HepG2 (cell line): ENCODE measurements at regions not wholly inside any gene's neighbourhood (a gene's known extent, or its start where the extent isn't known, plus 50 kb on each side); places are given as distances from the start of the nearest gene placed in this dataset.

Experiments
- FOXP4 ChIP-seq: sonication (generic); formaldehyde crosslinking; IDR thresholded peaks from 2 replicates; pipeline ENCODE4 v1.4.0; 2020; ENCODE audit warnings: missing genetic modification reagents
- FUBP1 ChIP-seq: sonication (generic); formaldehyde crosslinking; IDR thresholded peaks from 2 replicates; pipeline ENCODE4 v1.5.1; 2020; ENCODE audit warnings: missing genetic modification reagents, mild to moderate bottlenecking, borderline replicate concordance
- ZNF362 ChIP-seq: sonication (generic); formaldehyde crosslinking; IDR thresholded peaks from 2 replicates; pipeline ENCODE4 v1.4.0; 2020; ENCODE audit warnings: missing genetic modification reagents, mild to moderate bottlenecking, borderline replicate concordance
- ZNF616 ChIP-seq: sonication (generic); formaldehyde crosslinking; IDR thresholded peaks from 2 replicates; pipeline ENCODE4 v1.5.0; 2020; ENCODE audit warnings: low read depth, mild to moderate bottlenecking, missing genetic modification reagents
- TF ChIP-seq, protein P1 (sequence below): sonication (generic); formaldehyde crosslinking; IDR thresholded peaks from 2 replicates; pipeline ENCODE4 v1.4.0; 2020; ENCODE audit warnings: mild to moderate bottlenecking, missing genetic modification reagents
- TF ChIP-seq, protein P2 (sequence below): sonication (generic); formaldehyde crosslinking; IDR thresholded peaks from 2 replicates; pipeline ENCODE4 v1.8.0; 2023; ENCODE audit warnings: mild to moderate bottlenecking, missing genetic modification reagents
- TF ChIP-seq, protein P3 (sequence below): sonication (generic); formaldehyde crosslinking; IDR thresholded peaks from 2 replicates; pipeline ENCODE4 v1.8.1; 2023; ENCODE audit warnings: missing genetic modification reagents, inconsistent platforms, borderline replicate concordance

- TF ChIP-seq, protein P1, sequence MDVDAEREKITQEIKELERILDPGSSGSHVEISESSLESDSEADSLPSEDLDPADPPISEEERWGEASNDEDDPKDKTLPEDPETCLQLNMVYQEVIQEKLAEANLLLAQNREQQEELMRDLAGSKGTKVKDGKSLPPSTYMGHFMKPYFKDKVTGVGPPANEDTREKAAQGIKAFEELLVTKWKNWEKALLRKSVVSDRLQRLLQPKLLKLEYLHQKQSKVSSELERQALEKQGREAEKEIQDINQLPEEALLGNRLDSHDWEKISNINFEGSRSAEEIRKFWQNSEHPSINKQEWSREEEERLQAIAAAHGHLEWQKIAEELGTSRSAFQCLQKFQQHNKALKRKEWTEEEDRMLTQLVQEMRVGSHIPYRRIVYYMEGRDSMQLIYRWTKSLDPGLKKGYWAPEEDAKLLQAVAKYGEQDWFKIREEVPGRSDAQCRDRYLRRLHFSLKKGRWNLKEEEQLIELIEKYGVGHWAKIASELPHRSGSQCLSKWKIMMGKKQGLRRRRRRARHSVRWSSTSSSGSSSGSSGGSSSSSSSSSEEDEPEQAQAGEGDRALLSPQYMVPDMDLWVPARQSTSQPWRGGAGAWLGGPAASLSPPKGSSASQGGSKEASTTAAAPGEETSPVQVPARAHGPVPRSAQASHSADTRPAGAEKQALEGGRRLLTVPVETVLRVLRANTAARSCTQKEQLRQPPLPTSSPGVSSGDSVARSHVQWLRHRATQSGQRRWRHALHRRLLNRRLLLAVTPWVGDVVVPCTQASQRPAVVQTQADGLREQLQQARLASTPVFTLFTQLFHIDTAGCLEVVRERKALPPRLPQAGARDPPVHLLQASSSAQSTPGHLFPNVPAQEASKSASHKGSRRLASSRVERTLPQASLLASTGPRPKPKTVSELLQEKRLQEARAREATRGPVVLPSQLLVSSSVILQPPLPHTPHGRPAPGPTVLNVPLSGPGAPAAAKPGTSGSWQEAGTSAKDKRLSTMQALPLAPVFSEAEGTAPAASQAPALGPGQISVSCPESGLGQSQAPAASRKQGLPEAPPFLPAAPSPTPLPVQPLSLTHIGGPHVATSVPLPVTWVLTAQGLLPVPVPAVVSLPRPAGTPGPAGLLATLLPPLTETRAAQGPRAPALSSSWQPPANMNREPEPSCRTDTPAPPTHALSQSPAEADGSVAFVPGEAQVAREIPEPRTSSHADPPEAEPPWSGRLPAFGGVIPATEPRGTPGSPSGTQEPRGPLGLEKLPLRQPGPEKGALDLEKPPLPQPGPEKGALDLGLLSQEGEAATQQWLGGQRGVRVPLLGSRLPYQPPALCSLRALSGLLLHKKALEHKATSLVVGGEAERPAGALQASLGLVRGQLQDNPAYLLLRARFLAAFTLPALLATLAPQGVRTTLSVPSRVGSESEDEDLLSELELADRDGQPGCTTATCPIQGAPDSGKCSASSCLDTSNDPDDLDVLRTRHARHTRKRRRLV (CRISPR knock-in tag): no peak
- no peak for TF ChIP-seq ZNF616 (CRISPR knock-in tag)
- TF ChIP-seq, protein P2, sequence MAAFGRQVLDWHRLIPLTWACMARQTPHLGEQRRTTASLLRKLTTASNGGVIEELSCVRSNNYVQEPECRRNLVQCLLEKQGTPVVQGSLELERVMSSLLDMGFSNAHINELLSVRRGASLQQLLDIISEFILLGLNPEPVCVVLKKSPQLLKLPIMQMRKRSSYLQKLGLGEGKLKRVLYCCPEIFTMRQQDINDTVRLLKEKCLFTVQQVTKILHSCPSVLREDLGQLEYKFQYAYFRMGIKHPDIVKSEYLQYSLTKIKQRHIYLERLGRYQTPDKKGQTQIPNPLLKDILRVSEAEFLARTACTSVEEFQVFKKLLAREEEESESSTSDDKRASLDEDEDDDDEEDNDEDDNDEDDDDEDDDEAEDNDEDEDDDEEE: no peak
- TF ChIP-seq, protein P3, sequence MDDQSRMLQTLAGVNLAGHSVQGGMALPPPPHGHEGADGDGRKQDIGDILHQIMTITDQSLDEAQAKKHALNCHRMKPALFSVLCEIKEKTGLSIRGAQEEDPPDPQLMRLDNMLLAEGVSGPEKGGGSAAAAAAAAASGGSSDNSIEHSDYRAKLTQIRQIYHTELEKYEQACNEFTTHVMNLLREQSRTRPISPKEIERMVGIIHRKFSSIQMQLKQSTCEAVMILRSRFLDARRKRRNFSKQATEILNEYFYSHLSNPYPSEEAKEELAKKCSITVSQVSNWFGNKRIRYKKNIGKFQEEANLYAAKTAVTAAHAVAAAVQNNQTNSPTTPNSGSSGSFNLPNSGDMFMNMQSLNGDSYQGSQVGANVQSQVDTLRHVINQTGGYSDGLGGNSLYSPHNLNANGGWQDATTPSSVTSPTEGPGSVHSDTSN: no peak
- TF ChIP-seq FOXP4: no peak
- TF ChIP-seq ZNF362: no peak
- no peak for TF ChIP-seq FUBP1 (CRISPR knock-in tag)
Observed at GRCh38 chr1:11354893-11355553, 82.0 kb downstream of the UBIAD1 start (continued).
